ENCODE measurements at regions not wholly inside any gene's neighbourhood (a gene's known extent, or its start where the extent isn't known, plus 50 kb on each side); places are given as distances from the start of the nearest gene placed in this dataset.

- H3K36me3 ChIP-seq: no peaks in the 10 kb centered on the region
- H3K9me3 ChIP-seq: no peaks in the 10 kb centered on the region
- intact Hi-C loops (cut with DNase I): no loop called here
- no peak overlapping the region for H3K9ac ChIP-seq (ENCODE audit: low read depth in 2 of 2, low read length in 2 of 2)
- DNase-seq: no peak
- no peak overlapping the region for H3K4me3 ChIP-seq
- no peaks in the 10 kb centered on the region for H3K4me1 ChIP-seq
- TF ChIP-seq CTCF (IDR thresholded peaks at IDR 0.05): no peak
- no peaks in the 10 kb centered on the region for H3K27me3 ChIP-seq
- H3K27ac ChIP-seq: no peak overlapping the region
These were observed 164.3 kb upstream of the PABPC4L start for GRCh38 chr4:134365852-134366251.

- H3K27ac ChIP-seq: no peak overlapping the region
- H3K4me1 ChIP-seq: no peaks in the 10 kb centered on the region
- H3K4me3 ChIP-seq: no peak overlapping the region
- intact Hi-C loops (cut with DNase I): no loop called here
- H3K27me3 ChIP-seq: no peaks in the 10 kb centered on the region
- no peak for TF ChIP-seq CTCF (IDR thresholded peaks at IDR 0.05)
- H3K9me3 ChIP-seq: no peaks in the 10 kb centered on the region
- H3K9ac ChIP-seq (ENCODE audit: low read depth in 2 of 2, low read length in 2 of 2): no peak overlapping the region
- H3K36me3 ChIP-seq: no peaks in the 10 kb centered on the region
- no peak for DNase-seq
These were observed 163.3 kb upstream of the PABPC4L start for GRCh38 chr4:134364928-134365327.

GRCh38 chr4:134345244-134345643 is 143.7 kb upstream of the PABPC4L start:
- Histone ChIP-seq H3K4me1 (no peaks in the 10 kb centered on the region), H3K27ac (no peak overlapping the region), H3K9me3 (no peaks in the 10 kb centered on the region), H3K9ac (ENCODE audit: low read depth in 2 of 2, low read length in 2 of 2) (no peak overlapping the region), H3K27me3 (no peaks in the 10 kb centered on the region), H3K36me3 (no peaks in the 10 kb centered on the region), H3K4me3 (no peak overlapping the region)
- no peak for TF ChIP-seq CTCF (IDR thresholded peaks at IDR 0.05)
- DNase-seq: no peak
- intact Hi-C loops (cut with DNase I): no loop called here

- H3K9ac ChIP-seq (ENCODE audit: low read depth in 2 of 2, low read length in 2 of 2): no peak overlapping the region
- intact Hi-C loops (cut with DNase I): no loop called here
- no peak for TF ChIP-seq CTCF (IDR thresholded peaks at IDR 0.05)
These were observed 142.1 kb upstream of the PABPC4L start for GRCh38 chr4:134343656-134344055.

GRCh38 chr4:134343081-134343480 is 141.5 kb upstream of the PABPC4L start:
- Histone ChIP-seq H3K4me3 (no peak overlapping the region), H3K36me3 (no peaks in the 10 kb centered on the region), H3K27me3 (no peaks in the 10 kb centered on the region), H3K9me3 (no peaks in the 10 kb centered on the region), H3K27ac (no peak overlapping the region), H3K9ac (ENCODE audit: low read depth in 2 of 2, low read length in 2 of 2) (no peak overlapping the region), H3K4me1 (no peaks in the 10 kb centered on the region)
- intact Hi-C loops (cut with DNase I): no loop called here
- no peak for TF ChIP-seq CTCF (IDR thresholded peaks at IDR 0.05)
- no peak for DNase-seq

More at GRCh38 chr4:134343656-134344055, 142.1 kb upstream of the PABPC4L start:
- Histone ChIP-seq H3K9me3 (no peaks in the 10 kb centered on the region), H3K27ac (no peak overlapping the region), H3K4me3 (no peak overlapping the region), H3K27me3 (no peaks in the 10 kb centered on the region), H3K4me1 (no peaks in the 10 kb centered on the region), H3K36me3 (no peaks in the 10 kb centered on the region)
- DNase-seq: no peak

- Histone ChIP-seq H3K9me3 (no peaks in the 10 kb centered on the region), H3K4me1 (no peaks in the 10 kb centered on the region), H3K9ac (ENCODE audit: low read depth in 2 of 2, low read length in 2 of 2) (no peak overlapping the region), H3K27me3 (no peaks in the 10 kb centered on the region), H3K27ac (no peak overlapping the region), H3K36me3 (no peaks in the 10 kb centered on the region), H3K4me3 (no peak overlapping the region)
- DNase-seq: no peak
- no peak for TF ChIP-seq CTCF (IDR thresholded peaks at IDR 0.05)
- intact Hi-C loops (cut with DNase I): no loop called here
These were observed 136.0 kb upstream of the PABPC4L start for GRCh38 chr4:134337574-134337973.
